Muscle of leg (tissue), 3 donors: ENCODE measurements at regions not wholly inside any gene's neighbourhood (a gene's known extent, or its start where the extent isn't known, plus 50 kb on each side); places are given as distances from the start of the nearest gene placed in this dataset.
A peak's percentile ranks its signal among the peaks of the same experiment; 100 is the strongest.

ENCODE experiments used
- DNase-seq: peaks from one replicate; pipeline ENCODE4 v3.0.0; 2013
- H3K27ac ChIP-seq: one replicate; pipeline ENCODE4 v1.5.1; 2013; ENCODE audit warnings: mild to moderate bottlenecking, low read length, control low read depth
- H3K27me3 ChIP-seq: one replicate; pipeline ENCODE4 v1.6.1; 2013; ENCODE audit warnings: low read length; ENCODE audit not compliant: control insufficient read depth, insufficient read depth
- H3K36me3 ChIP-seq: one replicate; pipeline ENCODE4 v1.6.1; 2013; ENCODE audit warnings: low read length; ENCODE audit not compliant: control insufficient read depth, insufficient read depth
- H3K4me1 ChIP-seq: one replicate; pipeline ENCODE4 v1.6.1; 2013; ENCODE audit warnings: low read length; ENCODE audit not compliant: control insufficient read depth, insufficient read depth
- H3K4me3 ChIP-seq: one replicate; pipeline ENCODE4 v1.5.1; 2013; ENCODE audit warnings: low read length, control low read depth
- H3K9me3 ChIP-seq: replicated peaks from 2 replicates; pipeline ENCODE4 v1.6.1; 2013; ENCODE audit warnings: low read depth, low read length; ENCODE audit not compliant: control insufficient read depth
- WGBS: methylation state at CpG from one replicate; pipeline ENCODE4 v1.1.5; 2013; ENCODE audit warnings: missing lambda C conversion rate; ENCODE audit not compliant: insufficient coverage; 5-methylcytosine and 5-hydroxymethylcytosine counted together

- Histone ChIP-seq H3K4me3 (no peak overlapping the region), H3K27me3 (no peaks in the 10 kb centered on the region), H3K4me1 (no peaks in the 10 kb centered on the region), H3K9me3 (no peaks in the 10 kb centered on the region), H3K36me3 (no peaks in the 10 kb centered on the region), H3K27ac (no peak overlapping the region)
- no peak for DNase-seq
- no CpG with 5 or more reads among the region's 1 CpG for WGBS
Measured at GRCh38 chr19:28003543-28003942, 1209.4 kb downstream of the UQCRFS1 start.

DNA sequence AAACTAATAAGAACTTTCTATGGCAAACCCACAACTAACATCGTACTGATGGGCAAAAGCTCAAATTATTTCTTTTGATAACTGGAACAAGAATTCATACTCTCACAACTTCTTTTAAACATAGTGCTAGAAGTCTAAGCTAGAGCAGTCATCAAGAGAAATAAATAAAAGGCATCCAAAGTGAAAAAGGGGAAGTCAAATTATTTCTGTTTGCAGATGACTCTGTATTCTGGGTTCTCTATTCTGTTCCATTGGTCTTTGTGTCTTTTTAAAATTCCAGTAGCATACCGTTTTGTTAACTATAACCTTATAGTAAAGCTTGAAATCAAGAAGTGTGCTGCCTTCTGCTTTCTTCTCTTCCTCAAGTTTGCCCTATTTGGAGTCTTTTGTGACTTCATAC is 1215.9 kb downstream of the UQCRFS1 start:
- Histone ChIP-seq H3K4me3 (no peak overlapping the region), H3K4me1 (no peaks in the 10 kb centered on the region), H3K9me3 (no peaks in the 10 kb centered on the region), H3K27me3 (no peaks in the 10 kb centered on the region), H3K36me3 (no peaks in the 10 kb centered on the region), H3K27ac (no peak overlapping the region)
- no peak for DNase-seq
- no CpG with 5 or more reads among the region's 2 CpGs for whole genome bisulfite sequencing

DNA sequence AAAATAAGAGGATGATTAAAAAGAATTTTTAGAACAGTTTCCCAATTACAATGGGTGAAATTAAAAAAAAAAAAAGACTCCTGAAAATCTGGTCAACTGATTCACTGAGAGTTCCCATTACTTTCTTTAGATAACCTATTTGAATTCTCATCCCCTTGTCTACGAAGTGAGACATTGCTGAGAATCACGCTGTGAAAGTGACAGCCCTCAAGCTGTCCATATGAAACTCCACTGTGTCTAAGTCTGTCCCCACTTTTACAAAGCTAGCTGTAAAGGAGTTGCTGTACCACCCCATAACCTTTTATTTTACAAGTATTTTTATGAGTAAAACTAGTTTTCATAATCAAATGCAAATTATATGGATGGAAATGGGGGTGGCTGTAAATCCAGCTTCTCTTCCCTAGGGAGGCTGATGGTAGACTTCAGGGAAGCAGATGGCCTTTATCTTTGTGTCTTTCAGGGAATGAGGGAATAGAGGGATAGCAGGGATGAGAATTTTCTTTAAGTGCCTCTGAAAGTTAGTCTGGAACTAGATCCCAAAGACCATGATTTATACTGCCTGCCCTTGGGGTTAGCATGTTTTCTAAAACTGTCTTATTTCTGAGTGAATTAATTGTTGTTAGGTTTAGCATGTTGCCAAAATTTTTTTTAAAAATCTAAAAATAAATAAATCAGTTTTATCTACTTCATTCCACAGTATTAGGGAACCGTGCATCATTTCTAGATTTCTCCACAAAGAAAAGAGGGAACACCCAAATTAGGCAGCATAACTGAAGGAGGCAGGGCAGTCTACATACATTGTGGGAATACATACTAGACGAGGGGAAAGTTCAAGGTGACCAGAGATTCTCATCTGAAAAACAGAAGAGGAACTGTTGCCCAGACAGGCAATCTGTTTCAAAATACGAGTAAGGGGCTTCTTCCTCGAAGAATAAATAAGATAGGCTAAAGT is 1219.1 kb downstream of the UQCRFS1 start:
- Histone ChIP-seq H3K9me3 (no peaks in the 10 kb centered on the region), H3K27ac (no peak overlapping the region), H3K27me3 (no peaks in the 10 kb centered on the region), H3K4me1 (no peaks in the 10 kb centered on the region), H3K36me3 (no peaks in the 10 kb centered on the region), H3K4me3 (no peak overlapping the region)
- peak; percentile 5 for DNase-seq
- 58% methylated on average over 3 of the region's 6 CpGs for WGBS

DNA sequence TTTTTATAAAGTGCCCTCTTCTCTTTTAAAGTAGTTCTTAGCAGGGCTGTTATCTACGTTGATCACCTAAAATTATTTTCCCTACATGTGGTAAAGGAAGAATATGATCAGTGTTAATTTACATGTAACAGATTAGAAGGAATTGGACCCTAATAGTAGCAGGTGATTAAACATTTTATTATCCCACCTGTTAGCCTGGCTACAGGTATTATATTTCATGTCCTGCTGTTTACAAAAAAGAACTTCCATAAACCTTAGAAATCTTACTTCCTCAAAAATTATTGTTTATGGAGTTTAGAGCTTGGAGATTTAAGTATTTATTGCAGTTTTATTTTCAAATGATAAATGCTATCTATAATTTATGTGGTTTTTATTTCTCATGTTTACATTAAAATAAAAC is 1226.7 kb downstream of the UQCRFS1 start:
- no peak overlapping the region for H3K4me3 ChIP-seq
- H3K27ac ChIP-seq: no peak overlapping the region
- no peak for DNase-seq
- no peaks in the 10 kb centered on the region for H3K9me3 ChIP-seq
- WGBS: no CpG with 5 or more reads among the region's 1 CpG
- H3K4me1 ChIP-seq: no peaks in the 10 kb centered on the region
- no peaks in the 10 kb centered on the region for H3K27me3 ChIP-seq
- no peaks in the 10 kb centered on the region for H3K36me3 ChIP-seq

- 81% methylated on average over 3 of the region's 5 CpGs for WGBS
- Histone ChIP-seq H3K36me3 (no peaks in the 10 kb centered on the region), H3K27me3 (no peaks in the 10 kb centered on the region), H3K27ac (no peak overlapping the region), H3K9me3 (no peaks in the 10 kb centered on the region), H3K4me3 (no peak overlapping the region), H3K4me1 (no peaks in the 10 kb centered on the region)
- no peak for DNase-seq
Measured at GRCh38 chr19:27975419-27976005, 1237.4 kb downstream of the UQCRFS1 start.

DNA sequence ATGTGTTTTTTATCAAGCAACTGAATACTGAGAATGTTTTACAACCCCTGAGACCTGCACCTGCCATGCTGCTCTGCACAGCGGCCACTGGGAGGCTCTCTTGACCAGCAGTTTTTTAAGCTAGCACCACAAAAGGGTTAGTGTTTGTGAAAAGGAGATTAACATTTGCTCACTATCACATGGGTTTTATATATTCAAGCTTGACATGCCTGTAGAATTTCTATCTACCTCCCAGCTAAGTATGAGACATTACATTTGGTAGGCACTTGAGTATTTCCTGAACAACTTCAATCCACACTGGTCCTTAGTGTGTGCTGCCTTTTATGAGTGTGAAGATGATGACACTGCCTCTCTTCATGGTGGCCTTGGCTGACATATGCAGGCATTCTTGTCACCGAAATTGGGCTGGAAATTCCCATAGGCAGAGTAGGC is 1238.9 kb downstream of the UQCRFS1 start:
- peak; percentile 27 for DNase-seq
- H3K36me3 ChIP-seq: no peaks in the 10 kb centered on the region
- no peaks in the 10 kb centered on the region for H3K9me3 ChIP-seq
- H3K4me1 ChIP-seq: no peaks in the 10 kb centered on the region
- WGBS: 20% methylated on average over 1 of the region's 2 CpGs
- no peak overlapping the region for H3K4me3 ChIP-seq
- no peaks in the 10 kb centered on the region for H3K27me3 ChIP-seq
- H3K27ac ChIP-seq: no peak overlapping the region

GRCh38 chr19:27972291-27973040 is 1240.5 kb downstream of the UQCRFS1 start:
- no peaks in the 10 kb centered on the region for H3K9me3 ChIP-seq
- no peaks in the 10 kb centered on the region for H3K4me1 ChIP-seq
- 58% methylated on average over 4 of the region's 5 CpGs for WGBS
- no peak for DNase-seq
- no peaks in the 10 kb centered on the region for H3K27me3 ChIP-seq
- H3K27ac ChIP-seq: no peak overlapping the region
- no peaks in the 10 kb centered on the region for H3K36me3 ChIP-seq
- no peak overlapping the region for H3K4me3 ChIP-seq

GRCh38 chr19:27971869-27972268 is 1241.1 kb downstream of the UQCRFS1 start:
- no peak overlapping the region for H3K4me3 ChIP-seq
- H3K36me3 ChIP-seq: no peaks in the 10 kb centered on the region
- no peaks in the 10 kb centered on the region for H3K9me3 ChIP-seq
- no peaks in the 10 kb centered on the region for H3K27me3 ChIP-seq
- H3K27ac ChIP-seq: no peak overlapping the region
- DNase-seq: no peak
- no CpG with 5 or more reads among the region's 2 CpGs for WGBS
- H3K4me1 ChIP-seq: no peaks in the 10 kb centered on the region

- no peak overlapping the region for H3K27ac ChIP-seq
- no peaks in the 10 kb centered on the region for H3K9me3 ChIP-seq
- H3K36me3 ChIP-seq: no peaks in the 10 kb centered on the region
- H3K4me3 ChIP-seq: no peak overlapping the region
- WGBS: 40% methylated on average over 3 of the region's 5 CpGs
- H3K4me1 ChIP-seq: no peaks in the 10 kb centered on the region
- DNase-seq: no peak
- no peaks in the 10 kb centered on the region for H3K27me3 ChIP-seq
Measured at GRCh38 chr19:27971071-27971470, 1241.9 kb downstream of the UQCRFS1 start.

DNA sequence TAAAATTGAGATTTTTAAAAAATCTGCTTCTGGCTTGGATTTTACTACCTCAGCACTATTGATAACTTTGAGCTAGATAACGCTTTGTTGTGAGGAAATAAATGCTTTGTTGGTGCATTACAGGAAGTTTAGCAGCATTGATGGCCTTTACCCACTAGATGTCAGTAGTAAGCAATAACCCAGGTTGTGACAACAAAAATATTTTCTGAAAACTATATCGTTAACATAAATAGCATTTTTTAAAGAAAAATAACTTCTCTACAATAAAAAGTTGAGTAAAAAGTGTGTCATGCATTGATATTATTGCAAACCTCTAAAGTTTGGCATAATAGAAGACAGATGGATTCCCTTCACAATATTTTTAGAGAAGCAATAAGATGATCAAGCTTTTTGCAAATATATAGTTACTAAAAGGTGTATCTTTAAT is 1246.5 kb downstream of the UQCRFS1 start:
- Histone ChIP-seq H3K27ac (no peak overlapping the region), H3K27me3 (no peaks in the 10 kb centered on the region), H3K9me3 (no peaks in the 10 kb centered on the region), H3K36me3 (no peaks in the 10 kb centered on the region), H3K4me1 (no peaks in the 10 kb centered on the region), H3K4me3 (no peak overlapping the region)
- peak; percentile 13 for DNase-seq
- no CpG with 5 or more reads among the region's 2 CpGs for WGBS
